HG02798 (cell line): ENCODE measurements at regions not wholly inside any gene's neighbourhood (a gene's known extent, or its start where the extent isn't known, plus 50 kb on each side); places are given as distances from the start of the nearest gene placed in this dataset.

ENCODE experiments used
- ATAC-seq: cut with Tn5 transposase; IDR thresholded peaks from one replicate; pipeline ENCODE4 v1.9.1; 2021; ENCODE audit warnings: mild to moderate bottlenecking; ENCODE audit not compliant: unreplicated experiment, poor library complexity

DNA sequence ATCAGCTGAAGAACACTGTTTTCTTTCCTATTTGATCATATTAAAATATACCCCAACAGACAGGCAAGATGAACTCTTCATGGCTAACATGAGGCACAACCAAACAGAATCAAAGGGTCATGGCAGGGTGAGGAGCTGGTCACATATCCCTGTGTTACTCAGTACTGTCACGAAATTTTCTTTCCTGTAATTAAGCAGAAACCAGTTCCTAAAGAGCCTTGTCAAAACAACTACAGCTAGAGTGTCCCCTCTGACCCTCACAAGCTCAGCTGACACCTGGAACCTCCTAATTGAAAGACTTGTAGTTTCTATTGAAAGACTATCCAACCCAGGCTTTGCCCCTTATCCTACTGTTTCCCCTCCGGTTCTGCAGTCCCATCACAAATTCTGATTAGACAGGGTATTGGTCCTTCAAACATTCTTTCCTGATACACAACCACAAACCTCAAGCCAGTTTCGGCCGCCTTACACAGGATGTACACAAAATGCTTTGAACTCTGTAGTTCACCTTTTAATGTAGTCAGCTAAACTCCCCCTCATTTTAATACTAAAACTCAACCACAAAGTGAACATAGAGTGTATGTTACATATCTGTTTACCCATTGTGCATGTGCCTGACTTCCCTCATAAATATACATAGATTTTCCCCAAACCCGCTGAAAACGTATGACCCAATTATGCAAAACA, 651.9 kb downstream of the MRPL39 start:
- ATAC-seq, result peak; percentile 94

DNA sequence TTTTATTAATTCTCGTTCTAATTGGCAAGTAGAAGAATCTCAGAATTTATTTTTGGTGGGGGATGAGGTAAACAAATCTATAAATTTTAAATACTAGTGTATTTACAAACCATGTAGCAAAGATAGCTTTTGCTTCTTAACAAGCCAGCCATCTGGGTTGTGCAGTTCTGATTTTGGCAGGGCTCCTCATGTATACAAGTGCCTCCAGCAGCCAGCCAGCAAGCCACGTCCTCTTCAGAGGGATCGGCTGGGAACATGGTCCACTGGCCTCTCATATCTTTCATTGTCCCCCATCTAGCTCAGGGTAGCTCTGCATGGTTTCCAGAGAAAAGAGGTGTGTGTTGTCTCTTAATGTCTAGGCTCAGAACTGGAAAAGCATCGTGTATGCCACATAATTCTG, 659.1 kb downstream of the MRPL39 start:
- ATAC-seq, result no peak

DNA sequence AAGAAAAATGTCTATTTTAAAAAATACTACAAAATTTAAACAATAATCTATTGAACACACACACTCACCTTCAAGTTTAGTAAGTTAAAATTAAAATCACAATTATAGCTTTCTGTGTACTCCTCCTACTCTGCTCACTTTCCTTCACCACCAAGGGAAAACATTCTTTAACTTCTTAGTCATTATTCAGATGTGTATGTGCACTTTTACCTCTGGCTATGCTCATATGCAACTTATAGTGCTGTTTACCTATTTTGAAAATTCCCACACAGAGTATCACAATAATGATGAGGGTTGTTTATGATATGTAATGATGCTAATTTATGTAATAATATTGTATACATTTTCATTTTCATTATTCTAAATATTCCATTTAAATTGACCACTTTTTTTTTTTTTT, 661.4 kb downstream of the MRPL39 start:
- no peak for ATAC-seq

DNA sequence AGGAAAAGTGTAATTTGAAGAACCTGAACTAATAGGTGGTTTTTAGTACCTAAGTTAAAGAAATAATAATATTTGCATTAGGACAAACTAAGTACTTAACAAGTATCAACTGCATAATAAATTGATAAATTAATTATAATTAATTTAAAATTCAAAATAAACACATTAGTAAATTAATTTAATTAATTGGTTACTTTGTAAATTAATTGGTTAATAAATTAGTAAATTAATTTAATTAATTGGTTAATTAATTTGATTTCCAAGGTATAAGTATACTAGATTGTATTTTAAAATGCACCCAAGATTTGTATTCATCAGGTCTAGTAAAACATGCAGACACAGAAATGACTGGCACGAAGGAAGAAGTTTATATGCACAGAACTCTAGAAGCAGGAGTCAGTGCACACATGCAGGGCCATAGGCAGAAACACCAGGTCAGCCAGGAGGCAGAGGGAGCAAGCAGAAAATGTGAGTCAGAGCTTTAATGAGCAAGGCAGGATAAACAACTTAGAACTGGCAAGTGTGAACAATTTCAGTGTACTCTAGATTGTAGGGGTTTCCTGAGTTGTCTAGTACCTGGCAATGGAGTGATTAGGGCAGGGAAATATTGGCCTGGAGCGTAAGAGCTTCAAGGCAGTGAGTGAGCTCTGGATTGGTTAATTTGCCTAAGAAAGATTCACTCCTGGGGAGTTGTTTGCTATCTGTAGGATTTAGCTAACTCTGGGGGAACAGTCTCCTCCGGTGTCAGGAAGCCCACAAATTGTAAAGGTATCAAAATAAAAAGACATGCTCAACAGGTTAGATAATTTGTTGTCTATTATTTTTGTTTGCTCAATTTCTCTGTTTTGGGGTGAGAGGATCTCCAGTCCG, 665.7 kb downstream of the MRPL39 start:
- no peak for ATAC-seq

DNA sequence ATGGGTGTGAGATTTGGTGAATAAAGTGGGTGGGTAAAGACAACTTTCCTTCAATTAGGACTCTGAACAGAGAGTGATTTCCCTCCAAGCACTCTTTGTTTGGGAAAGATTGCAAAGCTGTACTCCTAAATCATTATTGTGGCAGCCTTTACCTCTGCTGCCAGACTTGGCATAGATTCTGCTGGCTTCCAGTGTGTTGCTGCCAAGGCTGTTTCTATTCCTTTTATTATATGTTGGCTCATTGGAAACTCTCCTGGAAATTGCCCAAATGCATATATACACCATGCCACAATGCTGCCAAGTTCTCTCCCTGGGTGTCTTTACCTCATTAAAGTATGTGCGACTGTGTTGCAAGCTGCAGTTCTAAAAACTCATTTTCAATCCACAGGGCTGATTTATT, 668.0 kb downstream of the MRPL39 start:
- no peak for ATAC-seq

DNA sequence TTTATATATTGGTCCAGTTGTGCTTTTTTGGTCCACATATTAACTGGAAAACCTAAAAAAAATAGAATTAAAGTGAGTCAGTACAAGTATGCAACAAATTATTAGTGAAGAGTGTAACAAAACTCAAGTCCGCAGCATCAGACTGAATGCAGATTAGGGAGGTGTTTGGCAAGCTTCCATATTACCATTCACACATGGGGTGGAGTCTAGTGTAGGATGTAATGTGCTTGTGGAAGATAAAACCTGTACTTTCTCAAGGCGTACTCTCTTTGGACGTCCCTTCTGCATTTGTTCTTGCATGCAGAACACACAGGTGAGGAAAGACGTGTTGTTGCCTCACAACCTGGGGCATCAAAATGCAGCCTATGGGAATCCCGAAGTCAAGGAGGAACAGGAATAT, 668.7 kb downstream of the MRPL39 start:
- ATAC-seq, result no peak

DNA sequence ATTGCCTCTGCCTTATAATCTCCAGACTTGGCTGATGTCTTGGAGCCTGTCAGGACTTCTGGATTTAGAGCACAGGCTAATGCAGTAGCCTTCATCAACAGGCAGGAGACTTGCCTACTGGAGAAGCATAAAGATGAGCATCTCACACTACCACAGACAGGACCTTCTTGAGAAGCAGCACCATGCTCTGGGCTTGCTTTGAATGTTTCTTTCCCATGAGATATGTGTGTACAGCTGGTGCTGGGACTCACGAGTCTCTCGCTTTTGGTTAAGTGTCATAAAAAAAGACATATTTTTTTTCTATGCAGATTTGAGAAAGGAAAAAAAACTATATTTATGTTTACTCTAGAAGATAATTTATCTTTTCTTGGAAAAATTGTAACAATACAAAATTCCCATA, 671.3 kb downstream of the MRPL39 start:
- no peak for ATAC-seq

DNA sequence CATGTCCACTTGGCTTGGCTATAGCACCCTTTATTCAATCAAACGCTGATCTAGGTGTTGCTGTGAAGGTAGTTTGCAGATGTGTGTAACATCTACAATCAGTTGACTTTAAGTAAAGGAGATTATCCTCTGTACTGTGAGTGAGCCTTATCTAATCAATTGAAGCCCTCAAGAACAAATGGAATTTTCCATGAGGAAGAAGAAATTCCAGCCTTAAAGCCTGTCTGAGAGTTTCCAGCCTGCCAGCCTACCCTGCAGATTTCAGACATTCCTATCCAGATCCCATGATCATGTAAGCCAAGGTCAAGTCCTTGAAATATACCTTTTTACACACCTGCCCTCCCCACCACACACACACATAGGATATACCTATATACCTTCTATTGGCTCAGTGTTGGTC, 696.7 kb downstream of the MRPL39 start:
- no peak for ATAC-seq

DNA sequence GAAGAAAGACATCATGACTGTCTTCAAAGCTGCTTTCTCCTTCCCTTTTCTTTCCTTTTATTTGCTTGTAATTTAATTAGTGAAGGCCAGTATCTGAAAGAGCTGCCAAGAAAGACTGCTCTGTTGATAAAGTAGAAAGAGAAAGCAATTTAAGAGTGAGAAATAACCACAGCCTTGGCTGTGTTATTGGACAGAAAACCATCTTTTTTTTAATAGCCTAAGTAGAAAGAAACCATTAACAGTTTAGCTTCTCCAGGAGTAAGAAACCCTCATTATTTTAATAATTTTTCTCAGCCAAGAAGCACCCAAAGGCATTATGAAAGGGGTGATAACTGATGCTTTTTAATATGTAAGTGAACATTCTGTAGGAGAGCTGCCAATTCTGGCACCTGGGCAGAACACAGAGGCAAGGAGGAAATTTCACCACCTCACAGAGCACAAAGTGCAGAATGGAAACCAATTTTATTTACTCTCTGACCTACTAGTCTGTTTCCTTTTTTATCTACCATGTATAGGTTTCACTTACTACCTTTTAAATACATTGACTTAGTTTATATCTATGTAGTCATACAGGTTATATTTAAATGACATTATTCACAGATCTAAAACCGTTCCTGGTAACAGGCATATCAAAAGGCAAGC, 703.2 kb downstream of the MRPL39 start:
- peak; percentile 62 for ATAC-seq

DNA sequence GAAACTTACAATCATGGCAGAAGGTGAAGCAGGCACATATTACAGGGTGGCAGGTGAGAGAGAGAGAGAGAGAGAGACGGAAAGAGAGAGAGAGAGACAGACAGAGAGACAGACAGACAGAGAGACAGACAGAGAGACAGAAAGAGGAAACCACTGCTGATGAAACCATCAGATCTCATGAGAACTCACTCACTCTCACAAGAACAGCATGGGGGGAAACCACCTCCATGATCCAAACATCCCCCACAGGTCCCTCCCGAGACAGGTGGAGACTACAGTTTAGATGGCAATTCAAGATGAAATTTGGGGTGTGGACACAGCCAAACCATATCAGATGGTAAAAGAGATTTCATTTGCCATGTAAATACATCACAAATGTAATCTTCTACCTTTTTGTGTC, 708.1 kb downstream of the MRPL39 start:
- ATAC-seq, result peak; percentile 58

DNA sequence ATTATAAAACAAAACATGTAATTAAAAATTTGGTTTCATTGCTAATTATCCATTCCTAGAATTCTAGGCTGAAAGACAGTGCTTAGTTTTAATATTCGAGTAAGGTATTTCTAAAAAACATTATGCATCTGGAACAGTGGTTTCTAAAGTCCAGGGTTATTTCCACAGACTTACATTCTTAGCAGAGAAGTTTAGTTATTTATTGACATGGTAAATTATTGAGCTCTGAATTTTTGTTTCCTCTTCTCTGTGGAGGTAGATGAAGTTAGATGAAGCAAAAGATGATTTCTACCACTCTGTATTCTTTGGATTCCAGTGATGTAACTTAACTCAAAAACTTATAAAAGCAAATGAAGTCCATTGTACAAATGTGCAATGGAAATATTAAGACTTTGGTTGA, 709.4 kb downstream of the MRPL39 start:
- peak; percentile 37 for ATAC-seq

DNA sequence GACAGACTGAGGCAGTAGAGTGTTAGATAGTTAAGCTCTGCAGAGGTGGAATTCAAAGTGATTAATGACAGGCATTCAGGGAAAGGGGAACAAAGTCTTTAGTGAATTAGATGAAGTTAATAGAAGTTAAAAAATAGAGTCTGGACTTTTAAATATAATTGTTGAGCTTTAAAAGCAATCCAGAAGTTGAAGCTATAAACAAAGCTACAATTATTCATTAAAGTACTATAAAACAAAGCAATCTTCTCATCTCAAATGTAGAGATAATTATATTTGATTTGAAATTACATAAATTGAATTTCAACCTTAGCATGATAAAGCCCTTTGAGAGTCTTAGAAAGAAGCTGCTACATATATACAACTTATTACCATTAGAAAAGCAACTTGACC, 710.6 kb downstream of the MRPL39 start:
- no peak for ATAC-seq

DNA sequence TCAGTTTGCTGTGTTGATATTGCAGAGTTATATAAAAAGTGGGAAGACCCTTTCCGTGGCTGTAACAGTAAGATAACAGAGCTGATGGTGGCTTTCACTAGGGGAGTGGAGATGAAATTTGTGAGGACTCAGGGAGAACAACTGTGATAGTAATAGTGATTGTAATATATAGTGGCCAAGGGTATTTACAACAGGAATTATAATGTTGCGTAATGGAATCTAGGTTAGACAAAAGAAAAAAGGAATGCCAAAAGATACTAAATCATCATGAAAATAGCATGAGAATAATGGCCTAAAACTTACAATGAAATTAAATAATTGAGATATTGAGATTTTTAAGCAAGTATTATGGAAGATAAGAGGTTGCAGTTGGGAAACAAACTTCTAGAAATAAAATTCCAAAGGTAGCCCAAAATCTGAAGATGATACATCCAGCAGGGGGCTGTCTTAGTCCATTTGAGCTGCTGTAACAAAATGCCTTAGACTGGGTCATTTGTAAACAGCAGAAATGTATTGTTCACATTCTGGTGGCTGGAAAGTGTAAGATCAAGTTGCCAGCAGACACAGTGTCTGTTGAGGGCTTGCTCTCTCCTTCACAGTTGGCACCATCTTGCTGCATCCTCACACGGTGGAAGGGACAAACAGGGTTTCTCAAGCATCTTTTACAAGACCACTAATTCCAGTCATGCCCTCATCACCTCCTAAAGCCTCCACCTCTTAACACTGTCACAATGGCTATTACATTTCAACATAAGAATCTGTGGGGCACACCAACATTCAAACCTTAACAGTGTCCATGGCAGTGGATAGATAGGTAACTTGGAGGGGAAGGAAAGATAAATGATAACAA, 711.2 kb downstream of the MRPL39 start:
- peak; percentile 85 for ATAC-seq

DNA sequence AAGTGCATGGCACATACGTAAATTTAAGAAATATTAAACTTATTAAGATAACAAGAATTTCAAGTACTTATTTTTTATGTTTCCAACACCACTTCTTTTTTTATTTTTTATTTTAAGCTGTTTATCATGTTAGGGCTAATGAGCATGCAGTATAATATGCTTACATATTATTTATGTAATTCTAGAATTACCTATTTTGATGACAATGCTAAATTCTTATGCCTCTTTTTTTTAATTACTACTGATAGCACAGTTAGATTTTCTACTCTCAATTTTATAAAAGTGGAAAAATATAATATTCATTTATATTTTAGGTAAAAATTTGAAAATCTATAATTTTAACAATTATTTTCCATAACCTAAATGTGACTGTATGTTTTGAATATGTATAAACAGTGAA, 713.0 kb downstream of the MRPL39 start:
- ATAC-seq, result no peak

DNA sequence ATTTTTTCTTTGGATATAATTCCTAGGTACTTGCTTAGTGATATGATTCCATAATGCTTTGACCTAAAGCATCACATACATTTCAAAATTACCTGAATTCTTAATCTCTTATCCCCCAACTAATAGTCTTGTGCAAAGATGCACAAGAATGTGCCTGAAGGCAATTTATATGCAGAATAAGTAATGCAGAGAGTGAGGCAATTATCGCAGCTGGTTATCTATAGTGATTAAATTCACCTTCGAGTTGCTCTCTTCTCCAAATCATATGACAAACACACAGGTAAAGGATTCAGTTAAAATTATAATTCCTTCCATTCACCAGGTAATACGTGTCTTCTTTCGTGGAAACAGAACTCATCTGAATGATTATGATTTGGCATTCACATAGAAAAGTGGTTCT, 717.3 kb downstream of the MRPL39 start:
- ATAC-seq, result no peak

DNA sequence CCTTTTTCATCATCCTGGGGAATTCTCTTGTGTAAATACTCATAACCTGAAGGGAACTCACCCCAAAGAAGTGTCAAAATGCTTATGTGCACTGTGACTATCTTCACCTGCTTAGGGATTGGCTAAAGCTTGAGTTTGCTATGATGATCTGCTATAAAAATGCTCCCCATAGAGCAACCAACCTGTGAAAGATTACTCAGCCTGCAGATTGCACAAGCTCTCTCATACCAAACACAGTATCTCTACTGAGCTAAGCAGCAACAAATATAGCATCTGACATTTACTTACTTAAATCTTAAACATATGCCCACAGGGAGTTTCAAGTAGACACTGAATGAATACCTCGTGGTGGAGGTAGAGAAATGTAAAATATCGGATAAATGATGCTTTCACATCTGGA, 725.8 kb downstream of the MRPL39 start:
- ATAC-seq, result no peak

DNA sequence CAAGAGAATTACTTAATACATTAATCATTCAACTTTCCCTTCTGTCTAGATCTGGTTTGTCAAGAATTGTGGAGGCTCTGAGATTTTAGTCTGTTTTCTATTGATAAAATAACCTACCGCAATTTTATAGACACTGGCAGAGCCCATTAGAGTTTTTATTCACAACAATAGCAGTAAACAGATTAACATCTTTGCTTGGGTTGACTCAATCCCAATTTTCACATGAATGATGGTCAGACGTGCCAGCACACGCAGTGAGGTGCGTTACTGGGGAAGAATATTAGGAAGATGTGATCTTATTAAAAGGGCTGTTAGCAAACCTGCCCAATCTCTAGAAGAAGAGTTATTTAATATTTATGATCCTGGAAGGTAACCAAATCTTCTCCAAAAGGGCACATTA, 736.6 kb downstream of the MRPL39 start:
- no peak for ATAC-seq

DNA sequence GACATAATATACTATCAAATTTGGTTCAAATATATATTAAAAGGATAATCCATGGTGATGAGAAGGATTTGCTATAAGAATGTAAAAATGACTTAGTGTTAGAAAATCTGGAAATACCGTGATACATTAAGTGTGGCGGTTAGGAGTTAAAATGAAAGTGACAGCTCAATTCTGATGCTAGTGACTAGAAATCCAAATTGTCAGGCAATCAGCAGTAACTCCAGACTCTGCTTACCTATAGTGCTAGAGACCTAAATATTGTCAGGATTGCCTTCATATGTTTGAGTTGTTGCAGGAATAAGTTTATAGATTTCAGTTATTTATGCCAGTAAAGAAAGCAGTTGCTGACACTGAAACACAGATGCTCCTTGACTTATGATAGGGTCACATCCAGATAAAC, 737.4 kb downstream of the MRPL39 start:
- peak; percentile 52 for ATAC-seq

DNA sequence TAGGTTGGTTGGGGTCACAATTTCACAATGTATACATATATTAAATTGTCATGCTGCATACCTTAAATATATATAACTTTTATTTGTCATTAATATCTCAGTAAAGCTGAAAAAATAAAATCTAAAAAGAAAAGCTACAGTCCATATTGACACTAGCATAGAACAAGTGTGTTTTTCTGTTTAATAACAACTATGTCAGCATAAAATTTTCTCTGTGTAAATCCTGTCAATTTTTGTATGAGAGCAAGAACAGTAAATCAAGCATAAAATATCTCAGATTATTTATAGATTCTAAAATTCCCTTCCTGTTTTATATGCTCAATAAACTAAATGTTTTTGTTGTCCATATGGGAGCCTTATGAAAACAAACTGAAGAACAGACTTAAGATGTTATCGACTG, 739.2 kb downstream of the MRPL39 start:
- ATAC-seq, result no peak

DNA sequence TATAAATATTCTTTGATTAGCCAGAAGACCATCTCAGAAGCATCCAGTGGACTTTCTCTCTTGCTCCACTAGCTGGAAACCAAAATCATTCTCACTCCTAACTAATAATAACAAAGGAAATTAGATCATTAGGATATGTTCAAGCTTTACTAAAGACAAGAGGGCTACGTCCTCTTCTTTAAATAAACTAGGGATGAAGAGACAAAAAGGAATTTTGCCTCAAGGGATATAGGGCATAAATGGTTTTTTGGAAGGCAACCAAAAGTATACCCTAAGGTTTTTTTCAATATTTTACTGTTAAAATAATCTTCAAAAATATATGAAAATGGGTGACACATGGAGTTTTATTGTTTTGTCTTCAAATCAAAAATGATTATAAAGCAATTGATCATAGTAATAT, 745.8 kb downstream of the MRPL39 start:
- ATAC-seq, result no peak

DNA sequence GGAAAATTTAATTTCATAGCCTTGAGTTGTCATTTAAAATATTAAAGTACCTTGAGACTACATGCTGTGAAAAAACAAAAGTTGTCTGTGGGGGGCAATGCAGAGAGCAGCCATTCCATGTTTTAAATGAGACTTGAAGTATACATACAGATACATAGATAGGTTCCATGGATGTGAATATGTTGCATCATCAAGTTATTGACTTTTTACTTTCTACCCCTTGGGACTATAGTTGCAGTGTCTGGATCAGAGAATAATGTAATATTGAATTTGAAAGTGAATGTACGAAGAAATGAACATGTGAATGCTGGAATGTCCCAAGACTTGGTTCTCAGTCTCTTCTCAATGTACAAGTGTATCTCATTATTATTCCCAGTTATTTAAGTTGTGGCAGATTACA, 751.0 kb downstream of the MRPL39 start:
- ATAC-seq, result no peak
